GM12878 (cell line): ENCODE measurements at regions not wholly inside any gene's neighbourhood (a gene's known extent, or its start where the extent isn't known, plus 50 kb on each side); places are given as distances from the start of the nearest gene placed in this dataset.

Source experiments
- ATAC-seq: fragments of 200-7000 bp; cut with Tn5 transposase; 3 replicates; pipeline ENCODE4 v1.9.1; 2020; ENCODE audit warnings: mild to moderate bottlenecking, moderate library complexity
- BruUV-seq: library from RNA; stranded (reverse); fragments of 400-500 nt; replicated peaks from 2 replicates; lab custom pipeline; 2021; lab: Mats Ljungman, UMichigan
- CTCF ChIA-PET: fragments of 300-600 bp; sonication (Branson Sonifier 250); formaldehyde crosslinking; extraction: SDS; loops from one replicate; lab custom pipeline; 2021; ENCODE audit warnings: inconsistent platforms; lab: Yijun Ruan, JAX
- POLR2A ChIA-PET: fragments of 350-600 bp; formaldehyde crosslinking; extraction: SDS; loops from one replicate; lab custom pipeline; 2021; ENCODE audit warnings: inconsistent platforms; lab: Charles Lee
- RAD21 ChIA-PET: fragments of 300-600 bp; sonication (Branson Sonifier 250); formaldehyde crosslinking; loops from one replicate; lab custom pipeline; 2023; ENCODE audit warnings: antibody characterized with exemption; ENCODE audit not compliant: unreplicated experiment; lab: Charles Lee
- SMC1A ChIA-PET: fragments of 300-600 bp; sonication (Branson Sonifier 250); formaldehyde crosslinking; loops from one replicate; lab custom pipeline; 2023; ENCODE audit not compliant: unreplicated experiment, uncharacterized antibody; lab: Charles Lee
- DNase-seq: peaks from one replicate; pipeline ENCODE4 v3.0.0-alpha.2; 2011; ENCODE audit warnings: low read depth, low spot score
- FAIRE-seq: peaks from 3 replicates; lab custom pipeline; 2011; peaks lifted over from hg19 to GRCh38; lab: Jason Lieb, UNC
- H2AFZ ChIP-seq: 2 replicates; pipeline ENCODE4 v1.6.0; 2011; ENCODE audit warnings: low read depth, low read length, control low read depth; ENCODE audit not compliant: control insufficient read depth
- H3K27ac ChIP-seq: 2 replicates; pipeline ENCODE4 v1.5.1; 2011; ENCODE audit warnings: control low read depth; ENCODE audit not compliant: control insufficient read depth, insufficient read depth
- H3K27me3 ChIP-seq, 2 experiments: replicated peaks in 1 of 2; 2 replicates each; pipeline versions ENCODE4 v1.6.0 to v1.6.1; 2011; ENCODE audit warnings: low read length in 1 of 2; ENCODE audit not compliant: control insufficient read depth in 2 of 2, insufficient read depth in 2 of 2
- H3K36me3 ChIP-seq, 2 experiments: 2 replicates each; pipeline ENCODE4 v1.5.1; 2011; ENCODE audit warnings: low read length in 1 of 2; ENCODE audit not compliant: control insufficient read depth in 2 of 2, insufficient read depth in 2 of 2
- H3K4me1 ChIP-seq: 2 replicates; pipeline ENCODE4 v1.6.1; 2011; ENCODE audit warnings: mild to moderate bottlenecking, low read length, moderate library complexity, mixed read lengths; ENCODE audit not compliant: control insufficient read depth, insufficient read depth
- H3K4me2 ChIP-seq: 2 replicates; pipeline ENCODE4 v1.6.0; 2011; ENCODE audit warnings: control low read depth; ENCODE audit not compliant: control insufficient read depth, insufficient read depth
- H3K4me3 ChIP-seq: fragments of 200-600 bp; sonication (generic); 2 replicates; pipeline ENCODE4 v1.5.1; 2016
- H3K79me2 ChIP-seq: 2 replicates; pipeline ENCODE4 v1.6.0; 2011; ENCODE audit warnings: low read length; ENCODE audit not compliant: control insufficient read depth, insufficient read depth
- H3K9ac ChIP-seq: 2 replicates; pipeline ENCODE4 v1.8.0; 2011; ENCODE audit warnings: low read length, control low read depth, mixed read lengths; ENCODE audit not compliant: control insufficient read depth, insufficient read depth
- H3K9me3 ChIP-seq: replicated peaks from 3 replicates; pipeline ENCODE4 v1.5.1; 2011; ENCODE audit warnings: mild to moderate bottlenecking, low read length; ENCODE audit not compliant: control insufficient read depth, insufficient read depth
- H4K20me1 ChIP-seq: 2 replicates; pipeline ENCODE4 v1.6.0; 2011; ENCODE audit not compliant: control insufficient read depth, insufficient read depth
- HCFC1 ChIP-seq: fragments of 150-350 bp; IDR thresholded peaks from 2 replicates; pipeline ENCODE4 v1.6.1; 2014; ENCODE audit warnings: low read length
- HDAC6 ChIP-seq: fragments of 200-600 bp; sonication (generic); IDR thresholded peaks from one replicate; pipeline ENCODE4 v1.8.0; 2017; ENCODE audit warnings: antibody characterized with exemption; ENCODE audit not compliant: unreplicated experiment
- KAT2A ChIP-seq: conservative IDR thresholded peaks from 2 replicates; pipeline ENCODE4 v1.6.1; 2011; ENCODE audit warnings: low read depth, low read length; ENCODE audit not compliant: control insufficient read depth
- SMAD1 ChIP-seq: fragments of 450-650 bp; IDR thresholded peaks from 2 replicates; pipeline ENCODE4 v1.6.1; 2018; ENCODE audit warnings: mild to moderate bottlenecking, low read depth; ENCODE audit not compliant: partially characterized antibody
- ZBED1 ChIP-seq: IDR thresholded peaks from 2 replicates; pipeline ENCODE4 v1.6.1; 2016; ENCODE audit warnings: borderline replicate concordance
- WGBS: methylation state at CpG from one replicate; pipeline ENCODE4 v1.1.6; 2016; ENCODE audit warnings: low lambda C conversion rate; ENCODE audit not compliant: insufficient replicate concordance, insufficient coverage; ENCODE audit errors: missing lambda C conversion rate; 5-methylcytosine and 5-hydroxymethylcytosine counted together
- in situ Hi-C: fragments of 300-500 bp; cut with MboI; formaldehyde crosslinking; loops from 9 replicates; pipeline ENCODE4 v1.14.3; 2018; ENCODE audit warnings: mixed read lengths
- intact Hi-C: fragments of 100-400 bp; cut with micrococcal nuclease; formaldehyde crosslinking; loops from one replicate; pipeline ENCODE4 v1.14.2; 2022; ENCODE audit not compliant: unreplicated experiment
- TF ChIP-seq, protein P1 (sequence below): IDR thresholded peaks from 2 replicates; pipeline ENCODE4 v1.6.1; 2012; ENCODE audit warnings: mild to moderate bottlenecking, low read depth, low read length
- TF ChIP-seq, protein P2 (sequence below): fragments of 450-650 bp; IDR thresholded peaks from 2 replicates; pipeline ENCODE4 v1.6.1; 2014; ENCODE audit warnings: mild to moderate bottlenecking
- TF ChIP-seq, protein P3 (sequence below): fragments of 150-350 bp; IDR thresholded peaks from 2 replicates; pipeline ENCODE4 v1.6.1; 2016; ENCODE audit warnings: low read depth, low read length

DNA sequence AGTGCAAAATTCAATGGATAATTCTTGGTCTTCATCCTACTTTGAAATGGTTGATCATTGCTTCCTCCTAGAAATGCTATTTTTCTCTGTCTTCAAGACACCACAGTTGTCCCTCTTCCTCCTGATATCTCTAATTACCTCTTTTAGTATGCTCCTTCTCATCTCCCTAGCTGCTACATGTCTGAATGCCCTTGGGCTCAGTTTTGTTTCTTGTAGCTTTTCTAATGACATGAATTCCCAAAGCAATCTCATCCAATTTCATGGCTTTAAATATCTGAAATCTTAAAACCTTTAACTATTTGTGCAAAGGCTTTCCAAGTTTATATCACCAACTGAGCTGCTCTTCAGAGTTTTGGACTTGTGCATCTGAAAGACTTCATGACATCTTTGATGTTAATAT lies 120.2 kb upstream of the RGS17 start:
- Histone ChIP-seq H3K27me3 (no peaks in the 10 kb centered on the region; a peak in 1 of 4 replicates), H3K4me2 (no peak overlapping the region), H4K20me1 (no peaks in the 10 kb centered on the region), H3K9ac (no peak overlapping the region), H2AFZ (no peak overlapping the region), H3K27ac (no peak overlapping the region), H3K4me1 (no peaks in the 10 kb centered on the region), H3K79me2 (no peaks in the 10 kb centered on the region), H3K36me3 (no peaks in the 10 kb centered on the region), H3K4me3 (no peak overlapping the region), H3K9me3 (no peaks in the 10 kb centered on the region)
- in situ Hi-C loops (no loop called here), intact Hi-C loops (no loop called here)
- no peak for TF ChIP-seq ZBED1
- no peak for TF ChIP-seq SMAD1
- SMC1A ChIA-PET, result no interaction called here
- RAD21 ChIA-PET, result no interaction called here
- no TSS peak for BruUV-seq
- CTCF ChIA-PET, result no interaction called here
- no peak for FAIRE-seq
- no peak for ATAC-seq
- POLR2A ChIA-PET, result no interaction called here
- no peak for DNase-seq

DNA sequence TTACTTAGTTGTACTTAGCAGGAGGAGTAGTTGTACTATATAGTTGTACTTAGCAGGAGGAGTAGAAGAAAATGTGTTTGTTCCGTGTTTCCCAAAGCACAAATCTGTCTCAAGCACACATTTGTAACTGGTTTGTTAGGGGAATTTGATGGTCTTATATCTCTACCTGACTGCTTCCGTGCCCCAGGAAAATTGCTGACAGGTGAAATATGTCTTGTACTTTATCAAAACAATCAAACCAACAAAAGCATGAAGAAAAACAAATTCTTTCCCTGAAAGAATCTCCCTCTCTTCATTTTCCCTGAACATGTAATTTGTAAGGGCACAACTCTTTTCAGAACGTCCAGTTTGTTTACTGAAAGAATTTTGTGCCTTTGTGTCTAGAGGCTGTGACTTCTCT lies 106.6 kb upstream of the RGS17 start:
- no peaks in the 10 kb centered on the region for H4K20me1 ChIP-seq
- intact Hi-C loops (loop anchor here (10.0 kb wide), 2 partner anchors 203 to 707 kb away; no protein-coding TSS in a partner anchor), in situ Hi-C loops (no loop called here)
- 18% methylated on average over 3 of the region's 3 CpGs for WGBS
- SMC1A ChIA-PET, result no interaction called here
- no peaks in the 10 kb centered on the region for H3K79me2 ChIP-seq
- BruUV-seq, result no TSS peak
- no peak overlapping the region for H3K27ac ChIP-seq
- POLR2A ChIA-PET, result no interaction called here
- H3K9ac ChIP-seq, result no peak overlapping the region
- H3K4me1 ChIP-seq, result no peaks in the 10 kb centered on the region
- H3K9me3 ChIP-seq, result no peaks in the 10 kb centered on the region
- no peak for ATAC-seq
- DNase-seq, result no peak
- no peak overlapping the region for H3K4me2 ChIP-seq
- CTCF ChIA-PET, result interaction anchor here (1.1 kb wide), 1 partner anchor 373 kb away, joined by 3 read pairs; no protein-coding TSS in a partner anchor
- RAD21 ChIA-PET, result no interaction called here
- H3K27me3 ChIP-seq, result no peaks in the 10 kb centered on the region
- no peak overlapping the region for H2AFZ ChIP-seq
- H3K36me3 ChIP-seq, result no peaks in the 10 kb centered on the region
- no peak for FAIRE-seq
- H3K4me3 ChIP-seq, result no peak overlapping the region
- TF ChIP-seq KAT2A (no peak), HDAC6 (no peak), HCFC1 (no peak)
- TF ChIP-seq, protein P1, sequence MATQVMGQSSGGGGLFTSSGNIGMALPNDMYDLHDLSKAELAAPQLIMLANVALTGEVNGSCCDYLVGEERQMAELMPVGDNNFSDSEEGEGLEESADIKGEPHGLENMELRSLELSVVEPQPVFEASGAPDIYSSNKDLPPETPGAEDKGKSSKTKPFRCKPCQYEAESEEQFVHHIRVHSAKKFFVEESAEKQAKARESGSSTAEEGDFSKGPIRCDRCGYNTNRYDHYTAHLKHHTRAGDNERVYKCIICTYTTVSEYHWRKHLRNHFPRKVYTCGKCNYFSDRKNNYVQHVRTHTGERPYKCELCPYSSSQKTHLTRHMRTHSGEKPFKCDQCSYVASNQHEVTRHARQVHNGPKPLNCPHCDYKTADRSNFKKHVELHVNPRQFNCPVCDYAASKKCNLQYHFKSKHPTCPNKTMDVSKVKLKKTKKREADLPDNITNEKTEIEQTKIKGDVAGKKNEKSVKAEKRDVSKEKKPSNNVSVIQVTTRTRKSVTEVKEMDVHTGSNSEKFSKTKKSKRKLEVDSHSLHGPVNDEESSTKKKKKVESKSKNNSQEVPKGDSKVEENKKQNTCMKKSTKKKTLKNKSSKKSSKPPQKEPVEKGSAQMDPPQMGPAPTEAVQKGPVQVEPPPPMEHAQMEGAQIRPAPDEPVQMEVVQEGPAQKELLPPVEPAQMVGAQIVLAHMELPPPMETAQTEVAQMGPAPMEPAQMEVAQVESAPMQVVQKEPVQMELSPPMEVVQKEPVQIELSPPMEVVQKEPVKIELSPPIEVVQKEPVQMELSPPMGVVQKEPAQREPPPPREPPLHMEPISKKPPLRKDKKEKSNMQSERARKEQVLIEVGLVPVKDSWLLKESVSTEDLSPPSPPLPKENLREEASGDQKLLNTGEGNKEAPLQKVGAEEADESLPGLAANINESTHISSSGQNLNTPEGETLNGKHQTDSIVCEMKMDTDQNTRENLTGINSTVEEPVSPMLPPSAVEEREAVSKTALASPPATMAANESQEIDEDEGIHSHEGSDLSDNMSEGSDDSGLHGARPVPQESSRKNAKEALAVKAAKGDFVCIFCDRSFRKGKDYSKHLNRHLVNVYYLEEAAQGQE, result no peak
- TF ChIP-seq, protein P2, sequence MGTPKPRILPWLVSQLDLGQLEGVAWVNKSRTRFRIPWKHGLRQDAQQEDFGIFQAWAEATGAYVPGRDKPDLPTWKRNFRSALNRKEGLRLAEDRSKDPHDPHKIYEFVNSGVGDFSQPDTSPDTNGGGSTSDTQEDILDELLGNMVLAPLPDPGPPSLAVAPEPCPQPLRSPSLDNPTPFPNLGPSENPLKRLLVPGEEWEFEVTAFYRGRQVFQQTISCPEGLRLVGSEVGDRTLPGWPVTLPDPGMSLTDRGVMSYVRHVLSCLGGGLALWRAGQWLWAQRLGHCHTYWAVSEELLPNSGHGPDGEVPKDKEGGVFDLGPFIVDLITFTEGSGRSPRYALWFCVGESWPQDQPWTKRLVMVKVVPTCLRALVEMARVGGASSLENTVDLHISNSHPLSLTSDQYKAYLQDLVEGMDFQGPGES, result no peak
- TF ChIP-seq, protein P3, sequence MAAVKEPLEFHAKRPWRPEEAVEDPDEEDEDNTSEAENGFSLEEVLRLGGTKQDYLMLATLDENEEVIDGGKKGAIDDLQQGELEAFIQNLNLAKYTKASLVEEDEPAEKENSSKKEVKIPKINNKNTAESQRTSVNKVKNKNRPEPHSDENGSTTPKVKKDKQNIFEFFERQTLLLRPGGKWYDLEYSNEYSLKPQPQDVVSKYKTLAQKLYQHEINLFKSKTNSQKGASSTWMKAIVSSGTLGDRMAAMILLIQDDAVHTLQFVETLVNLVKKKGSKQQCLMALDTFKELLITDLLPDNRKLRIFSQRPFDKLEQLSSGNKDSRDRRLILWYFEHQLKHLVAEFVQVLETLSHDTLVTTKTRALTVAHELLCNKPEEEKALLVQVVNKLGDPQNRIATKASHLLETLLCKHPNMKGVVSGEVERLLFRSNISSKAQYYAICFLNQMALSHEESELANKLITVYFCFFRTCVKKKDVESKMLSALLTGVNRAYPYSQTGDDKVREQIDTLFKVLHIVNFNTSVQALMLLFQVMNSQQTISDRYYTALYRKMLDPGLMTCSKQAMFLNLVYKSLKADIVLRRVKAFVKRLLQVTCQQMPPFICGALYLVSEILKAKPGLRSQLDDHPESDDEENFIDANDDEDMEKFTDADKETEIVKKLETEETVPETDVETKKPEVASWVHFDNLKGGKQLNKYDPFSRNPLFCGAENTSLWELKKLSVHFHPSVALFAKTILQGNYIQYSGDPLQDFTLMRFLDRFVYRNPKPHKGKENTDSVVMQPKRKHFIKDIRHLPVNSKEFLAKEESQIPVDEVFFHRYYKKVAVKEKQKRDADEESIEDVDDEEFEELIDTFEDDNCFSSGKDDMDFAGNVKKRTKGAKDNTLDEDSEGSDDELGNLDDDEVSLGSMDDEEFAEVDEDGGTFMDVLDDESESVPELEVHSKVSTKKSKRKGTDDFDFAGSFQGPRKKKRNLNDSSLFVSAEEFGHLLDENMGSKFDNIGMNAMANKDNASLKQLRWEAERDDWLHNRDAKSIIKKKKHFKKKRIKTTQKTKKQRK, result no peak
